Left forelimb (tissue), 1 donor: ENCODE measurements at regions not wholly inside any gene's neighbourhood (a gene's known extent, or its start where the extent isn't known, plus 50 kb on each side); places are given as distances from the start of the nearest gene placed in this dataset.

Source experiments
- DNase-seq: peaks from one replicate; pipeline ENCODE4 v3.0.0-alpha.2; 2018; ENCODE audit warnings: low spot score

DNA sequence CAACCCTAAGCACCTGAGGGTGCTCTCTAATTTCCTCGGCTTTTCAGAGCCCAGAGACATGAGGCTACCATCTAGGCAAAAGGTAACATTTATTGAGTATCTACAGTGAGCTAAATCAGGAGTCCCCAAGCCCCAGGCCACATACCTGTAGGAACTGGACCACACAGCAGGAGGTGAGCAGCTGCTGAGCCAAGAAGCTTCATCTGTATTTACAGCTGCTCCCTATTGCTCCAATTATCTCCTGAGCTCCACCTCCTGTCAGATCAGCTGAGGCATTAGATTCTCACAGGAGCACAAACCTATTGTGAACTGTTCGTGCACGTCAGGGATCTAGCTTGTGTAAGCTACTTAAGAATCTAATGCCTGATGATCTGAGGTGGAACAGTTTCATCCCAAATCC lies 70.2 kb downstream of the RND3 start:
- DNase-seq: no peak

DNA sequence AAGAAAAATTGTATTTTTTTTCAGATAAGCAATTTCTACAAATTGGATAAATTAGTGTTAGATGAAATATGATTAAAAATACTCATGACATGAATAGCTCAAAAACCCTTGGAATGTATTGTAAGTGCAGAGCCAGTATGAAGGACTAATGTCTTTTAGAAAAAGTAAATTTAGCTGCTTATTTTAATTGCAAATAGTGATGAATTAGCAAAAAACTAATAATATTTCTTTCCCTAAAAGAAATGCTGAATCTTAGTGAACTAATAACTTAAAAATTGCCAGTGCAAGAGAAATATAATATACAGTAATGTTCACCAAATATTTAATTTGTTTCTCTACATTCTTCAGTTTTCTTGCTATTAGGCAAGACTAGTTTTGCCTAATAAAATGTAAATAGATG lies 72.4 kb downstream of the RND3 start:
- DNase-seq: no peak

DNA sequence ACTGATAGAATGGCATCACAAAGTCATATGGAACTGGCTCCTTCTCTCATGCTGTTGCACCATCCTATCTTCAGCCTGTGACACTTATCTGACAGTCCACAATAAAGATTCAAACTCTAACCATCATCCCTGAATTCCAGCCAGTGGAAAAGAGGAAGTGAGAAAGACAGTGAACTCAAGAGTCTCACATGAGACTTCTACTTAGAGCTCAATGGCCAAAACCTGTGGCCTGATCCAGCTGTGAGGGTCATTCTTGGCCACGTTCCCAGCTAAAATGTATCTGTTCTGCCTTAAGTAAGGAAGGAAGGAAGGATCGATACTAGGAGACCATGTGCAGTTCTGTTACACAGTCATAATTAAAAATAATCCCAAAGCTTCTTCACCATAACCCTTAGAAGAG lies 73.6 kb downstream of the RND3 start:
- no peak for DNase-seq

DNA sequence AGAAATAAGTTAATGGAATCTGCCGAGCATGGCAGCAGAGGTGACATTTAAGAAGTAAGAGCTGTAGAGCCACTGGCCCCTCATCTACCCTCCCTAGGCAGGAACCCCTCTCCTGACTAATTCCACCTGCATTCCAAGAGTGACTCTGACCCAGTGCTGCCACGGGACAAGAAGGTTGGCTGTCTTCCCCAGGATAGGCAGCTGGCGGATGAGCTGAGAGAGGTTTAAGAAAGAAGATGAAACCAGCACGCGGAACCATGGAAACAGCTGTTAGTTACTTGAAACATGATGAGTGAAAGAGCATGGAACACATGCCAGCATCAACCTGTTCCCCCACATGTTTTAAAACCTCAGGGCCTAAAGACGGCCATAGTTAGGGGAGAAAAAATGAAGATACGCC lies 74.1 kb downstream of the RND3 start:
- no peak for DNase-seq

DNA sequence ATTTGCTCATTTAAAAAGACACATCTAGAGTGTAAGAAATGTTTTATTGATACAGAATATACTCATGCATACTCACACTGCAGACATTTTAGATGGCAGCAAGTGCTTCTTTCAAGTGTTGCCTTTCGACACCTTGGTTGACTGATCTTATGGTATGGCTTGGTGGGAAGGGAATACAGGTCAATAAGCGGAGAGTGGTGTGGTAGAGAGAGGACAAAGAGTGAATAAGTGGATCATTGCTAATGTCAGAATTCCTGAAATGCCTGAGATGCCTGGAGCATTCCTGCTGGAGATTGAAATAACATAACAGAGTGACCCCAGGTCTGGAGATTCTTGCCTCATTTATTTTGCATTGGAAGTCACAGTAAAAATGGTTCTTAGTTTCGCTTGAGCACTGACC lies 76.7 kb downstream of the RND3 start:
- no peak for DNase-seq

DNA sequence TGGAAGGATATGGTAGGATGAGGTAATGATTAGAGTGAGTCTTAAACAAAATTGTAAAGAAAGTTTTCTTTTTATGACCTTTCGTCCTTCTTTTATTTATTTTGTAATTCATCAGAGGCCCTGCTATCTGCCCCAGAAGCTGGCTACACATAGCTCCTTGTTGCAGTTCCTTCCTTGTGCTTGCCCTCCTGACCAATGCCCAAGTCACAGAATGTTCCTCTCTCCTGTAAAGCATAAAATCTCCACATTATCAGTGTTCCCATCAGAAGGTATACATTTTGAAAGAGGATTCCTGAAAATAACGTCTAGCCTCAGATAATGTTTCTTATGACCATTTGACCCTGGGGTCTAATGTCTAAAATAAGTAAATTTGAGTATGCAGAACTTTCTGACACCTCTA lies 78.3 kb downstream of the RND3 start:
- no peak for DNase-seq

DNA sequence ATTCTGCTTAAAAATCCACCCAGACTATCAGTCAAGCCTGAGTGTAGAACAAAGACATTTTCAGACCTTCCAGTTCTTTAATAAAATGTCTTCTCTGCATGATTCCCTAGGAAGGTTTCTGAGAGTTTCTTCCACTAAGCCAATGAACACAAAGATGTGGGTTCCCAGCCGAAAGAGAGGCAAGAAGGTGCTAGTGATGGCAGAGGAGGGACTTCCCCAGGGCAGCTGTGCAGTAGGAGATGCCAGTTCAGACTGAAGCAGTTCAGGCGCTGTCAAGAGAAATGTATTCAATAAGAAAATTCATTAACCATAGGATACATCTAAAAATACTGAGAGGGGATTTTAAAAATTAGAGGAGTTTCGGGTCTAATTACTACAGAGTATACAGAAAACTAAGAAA lies 83.3 kb downstream of the RND3 start:
- DNase-seq: no peak

DNA sequence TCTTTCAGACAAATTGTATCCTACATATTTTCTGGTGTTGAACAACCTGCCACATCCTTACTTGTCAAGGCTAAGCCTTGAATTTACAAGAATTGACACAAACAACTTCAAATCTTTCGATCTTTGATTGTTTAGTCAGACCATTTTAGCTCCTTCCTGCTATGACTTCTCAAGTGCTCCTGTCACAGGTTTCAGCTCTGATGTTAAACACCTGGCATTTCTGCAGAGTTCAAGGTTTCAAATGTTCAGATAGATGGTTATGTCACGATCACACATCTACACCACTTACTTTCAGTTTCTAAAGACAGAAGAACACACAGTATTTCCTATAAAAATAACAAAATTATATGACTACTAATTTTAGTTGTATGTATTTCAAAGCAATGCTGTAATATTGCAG lies 84.0 kb downstream of the RND3 start:
- no peak for DNase-seq

DNA sequence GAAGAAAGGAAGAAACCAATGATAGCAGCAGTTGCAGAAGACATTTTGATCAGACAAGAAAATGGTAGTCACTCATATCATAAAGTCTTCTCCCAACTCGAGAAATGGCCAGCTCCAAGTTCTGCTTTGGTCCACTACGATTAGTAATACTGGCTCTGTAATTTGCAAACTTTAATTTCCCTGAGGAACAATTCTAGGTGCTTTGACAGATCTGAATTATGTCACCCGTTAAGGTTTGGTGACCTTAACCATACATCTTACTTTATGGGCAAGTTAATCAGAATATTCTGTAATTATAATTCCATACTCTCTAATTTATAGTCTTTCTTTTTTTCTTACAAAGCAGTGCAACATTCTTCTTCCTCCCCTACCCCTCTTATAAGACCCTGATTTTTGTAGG lies 84.5 kb downstream of the RND3 start:
- no peak for DNase-seq

DNA sequence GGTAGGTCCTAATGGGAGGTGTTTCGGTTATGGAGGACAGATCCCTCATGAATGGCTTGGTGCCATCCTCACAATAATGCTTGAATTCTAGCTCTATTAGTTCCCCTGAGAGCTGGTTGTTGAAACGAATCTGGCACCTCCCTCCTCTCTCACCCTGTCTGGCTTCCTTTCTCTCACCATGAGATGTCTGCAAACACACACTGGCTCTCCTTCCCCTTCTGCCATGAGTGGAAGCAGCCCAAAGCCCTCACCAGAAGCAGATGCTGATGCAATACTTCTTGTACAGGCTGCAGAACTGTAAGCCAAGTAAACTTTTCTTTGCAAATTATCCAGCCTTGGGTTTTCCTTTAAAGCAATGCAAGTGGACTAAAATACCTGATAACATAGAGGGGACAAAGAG lies 86.6 kb downstream of the RND3 start:
- DNase-seq: no peak

DNA sequence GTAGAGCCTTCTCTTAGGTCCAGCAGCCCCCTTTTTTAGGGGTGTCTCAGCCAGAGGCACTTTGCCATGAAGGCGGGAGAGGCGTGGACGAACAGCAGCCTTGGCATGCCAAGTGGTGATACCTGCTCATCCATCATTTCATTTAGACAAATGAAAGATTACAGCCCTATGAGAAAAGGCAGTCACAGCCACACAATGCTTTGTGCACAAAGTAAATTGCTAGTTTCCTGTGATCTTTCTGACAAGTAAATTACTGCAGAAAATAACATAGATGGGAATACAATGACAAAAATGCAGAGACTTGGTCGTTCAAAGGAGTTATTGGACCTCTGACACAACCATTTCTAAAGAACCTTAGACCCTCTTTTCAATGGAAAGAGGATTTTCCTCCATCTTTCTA lies 94.9 kb downstream of the RND3 start:
- DNase-seq: no peak

DNA sequence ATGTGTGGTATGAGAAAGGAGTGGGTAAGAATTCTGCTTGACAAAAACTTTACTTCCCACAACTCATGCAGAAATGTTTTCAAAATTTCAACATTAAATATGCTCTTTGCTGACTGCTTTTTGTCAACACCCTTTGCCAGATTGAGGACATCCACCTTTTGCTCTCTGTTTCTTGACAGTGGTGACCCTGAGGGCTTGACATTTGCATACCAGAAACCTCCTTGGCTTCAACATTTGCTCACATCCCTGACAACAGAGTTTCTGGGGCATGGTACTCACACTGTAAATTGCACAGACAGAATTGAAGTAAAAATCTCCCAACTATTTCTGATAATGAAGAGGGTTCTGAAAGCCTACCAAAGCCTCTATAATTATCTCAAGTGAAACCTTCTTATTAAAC lies 95.7 kb downstream of the RND3 start:
- no peak for DNase-seq

DNA sequence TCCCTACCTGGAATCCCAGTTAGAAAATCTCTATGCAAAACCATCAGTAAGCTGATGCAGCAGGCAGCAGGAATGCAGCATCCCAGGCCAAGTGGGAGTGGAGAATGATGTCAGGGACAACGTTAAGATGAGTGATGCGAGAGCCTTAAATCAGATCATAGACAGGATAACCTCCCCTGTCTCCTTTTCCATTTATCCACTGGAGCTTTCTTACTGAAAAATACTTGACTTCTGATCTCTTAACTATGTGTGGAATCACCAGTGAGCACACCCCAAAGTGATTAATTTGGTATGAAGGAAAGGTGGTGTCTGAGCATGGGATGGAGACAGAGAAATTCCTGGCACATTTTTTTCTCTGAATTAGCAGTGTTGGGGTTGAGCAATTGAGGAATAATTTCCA lies 98.0 kb downstream of the RND3 start:
- DNase-seq: no peak

DNA sequence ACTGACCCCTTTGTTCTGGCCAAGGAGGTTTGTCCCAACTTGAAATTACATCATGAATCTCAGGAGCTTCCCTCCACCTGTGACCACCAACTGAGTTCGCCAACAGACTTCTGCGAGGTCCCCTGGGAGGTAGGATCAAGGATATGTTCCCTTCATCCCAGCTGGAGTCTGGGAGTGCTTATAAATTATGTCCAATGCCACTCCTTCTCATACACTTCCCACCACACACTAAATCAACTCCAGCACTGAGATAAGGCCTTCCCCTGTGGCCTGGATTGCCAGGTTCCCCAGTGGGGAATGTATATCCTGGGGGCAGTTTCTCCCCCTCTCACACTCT lies 99.2 kb downstream of the RND3 start:
- no peak for DNase-seq

DNA sequence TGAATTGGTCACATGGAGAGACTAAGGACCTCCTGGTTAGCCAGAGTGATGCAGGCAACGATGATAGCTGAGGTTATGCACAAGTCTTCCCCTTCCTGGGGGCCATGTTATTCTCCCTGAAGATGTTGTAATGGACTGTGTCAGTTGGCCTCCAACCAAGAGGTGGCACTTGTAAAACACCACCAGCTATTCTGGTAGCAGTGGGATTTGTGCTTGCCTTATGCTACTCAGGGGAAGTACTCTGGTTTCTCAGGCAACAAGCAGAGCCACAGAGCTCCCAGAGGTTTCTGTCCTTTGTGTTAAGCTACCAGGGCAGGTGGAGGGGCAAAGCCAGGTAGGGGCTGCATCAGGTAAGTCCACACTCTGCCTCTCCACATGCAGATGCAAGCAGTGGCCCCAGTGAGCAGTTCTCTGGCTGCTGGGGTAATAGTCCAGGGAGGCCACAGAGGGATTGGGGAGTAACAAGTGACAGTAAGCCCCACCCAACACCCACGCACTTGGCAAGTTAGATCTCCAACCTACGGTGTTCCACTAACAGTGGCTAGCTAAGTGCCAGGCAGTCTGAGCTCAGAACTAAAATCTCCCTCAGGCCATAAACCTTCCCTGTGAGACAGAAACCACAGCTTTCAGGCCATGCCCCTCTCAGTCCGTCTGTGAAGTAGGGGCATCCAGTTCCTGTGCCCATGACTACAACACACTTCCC lies 99.7 kb downstream of the RND3 start:
- no peak for DNase-seq

DNA sequence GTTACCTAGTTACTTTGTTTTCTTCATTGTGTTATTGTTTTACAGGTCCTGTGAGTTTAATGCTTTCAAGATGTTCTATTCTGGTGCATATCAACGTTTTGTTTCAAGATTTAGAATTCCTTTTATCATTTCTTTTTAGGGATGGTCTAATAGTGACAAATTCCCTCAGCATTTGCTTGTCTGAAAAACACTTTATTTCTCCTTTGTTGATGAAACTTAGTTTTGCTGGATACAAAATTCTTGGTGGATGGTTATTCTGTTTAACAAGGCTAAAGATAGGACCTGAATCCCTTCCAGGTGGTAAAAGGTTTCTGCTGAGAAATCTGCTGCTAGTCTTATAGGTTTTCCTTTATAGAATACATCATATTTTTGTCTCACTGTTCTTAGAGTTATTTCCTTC lies 102.3 kb downstream of the RND3 start:
- no peak for DNase-seq

DNA sequence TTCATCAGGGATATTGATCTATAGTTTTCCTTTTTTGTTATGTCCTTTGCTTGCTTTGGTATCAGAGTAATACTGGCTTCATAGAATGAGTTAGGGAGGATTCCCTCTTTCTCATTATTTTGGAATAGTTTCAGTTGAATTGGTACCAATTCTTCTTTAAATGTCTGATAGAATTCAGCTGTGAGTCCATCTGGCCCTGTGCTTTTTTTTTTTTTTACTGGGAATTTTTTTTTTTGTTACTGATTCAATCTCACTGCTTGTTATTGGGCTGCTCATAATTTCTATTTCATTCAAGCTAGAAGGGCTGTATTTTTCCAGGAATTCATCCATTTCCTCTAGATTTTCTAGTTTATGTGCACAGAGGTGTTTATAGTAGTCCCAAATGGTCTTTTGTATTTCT lies 103.9 kb downstream of the RND3 start:
- DNase-seq: no peak

DNA sequence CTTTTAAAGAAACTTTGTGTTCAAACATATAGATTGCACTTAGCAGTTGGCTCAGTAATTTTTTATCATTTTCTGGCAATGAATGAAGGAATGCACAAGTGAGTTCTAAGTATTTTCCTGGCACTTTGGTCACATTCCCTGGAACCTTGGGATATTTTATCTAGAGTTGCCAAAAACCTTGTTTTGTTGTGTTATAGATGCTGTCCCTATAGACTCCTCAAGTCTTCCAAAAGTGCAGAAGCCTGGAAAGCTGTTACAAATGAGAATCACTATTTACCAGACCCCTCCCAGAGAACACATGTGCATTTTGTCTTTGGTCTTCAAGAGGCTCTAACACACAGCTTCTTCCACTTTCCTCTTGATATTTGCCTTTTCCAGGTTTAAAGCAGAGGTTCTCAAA lies 108.3 kb downstream of the RND3 start:
- no peak for DNase-seq

DNA sequence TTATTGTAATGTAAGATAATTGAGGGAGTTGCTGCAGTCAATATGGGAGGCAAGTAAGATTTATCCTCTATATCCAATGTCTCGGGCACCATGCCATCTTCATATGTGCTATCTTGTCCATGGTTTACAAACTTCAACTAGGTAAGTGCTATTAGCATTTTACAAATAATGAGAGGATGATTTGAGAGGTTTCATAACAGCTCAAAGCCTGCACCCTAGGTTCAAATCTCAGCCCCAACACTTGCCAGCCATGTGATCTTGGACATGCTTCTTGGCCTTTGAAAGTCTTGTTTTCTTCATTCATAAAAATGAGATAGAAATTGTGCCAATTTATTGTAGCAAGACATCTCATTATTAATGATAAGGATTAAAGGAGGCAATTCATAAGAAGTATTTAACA lies 108.8 kb downstream of the RND3 start:
- DNase-seq: no peak

DNA sequence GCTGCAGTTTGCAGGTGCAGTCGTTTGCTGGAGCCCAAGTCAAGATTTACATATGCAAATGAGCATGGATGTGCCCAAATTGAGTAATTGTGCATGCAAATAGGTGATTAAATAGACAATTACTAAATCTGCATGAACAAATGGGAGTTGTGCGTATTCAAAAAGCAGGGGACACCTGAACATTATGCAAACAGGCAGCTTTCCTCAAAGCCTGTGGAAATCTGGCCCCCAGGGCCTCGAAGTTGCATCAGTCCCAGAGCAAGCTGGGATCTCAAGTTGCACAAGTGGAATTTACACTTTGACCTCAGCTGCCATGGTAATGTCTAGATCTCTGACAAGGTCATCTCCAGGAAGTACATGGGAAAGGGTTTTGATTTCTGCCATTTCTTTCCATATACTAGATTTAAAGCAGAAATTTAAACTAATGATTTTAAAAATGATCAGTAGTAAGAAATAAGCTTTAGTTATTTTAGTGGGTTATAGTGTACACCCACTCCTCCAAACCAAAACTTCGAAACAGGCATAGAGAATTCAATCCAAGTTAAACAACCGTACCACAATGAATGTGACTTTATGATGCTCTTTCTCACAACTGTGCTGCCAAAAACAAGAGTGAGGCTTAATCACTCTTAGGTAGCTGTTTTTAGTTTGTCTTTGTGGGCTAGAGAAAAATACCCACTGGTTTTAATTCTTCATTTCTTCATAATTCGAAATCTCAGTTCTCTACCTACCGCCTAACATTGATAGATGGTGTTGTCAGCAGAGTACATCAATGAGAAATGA lies 110.7 kb downstream of the RND3 start:
- DNase-seq: no peak

DNA sequence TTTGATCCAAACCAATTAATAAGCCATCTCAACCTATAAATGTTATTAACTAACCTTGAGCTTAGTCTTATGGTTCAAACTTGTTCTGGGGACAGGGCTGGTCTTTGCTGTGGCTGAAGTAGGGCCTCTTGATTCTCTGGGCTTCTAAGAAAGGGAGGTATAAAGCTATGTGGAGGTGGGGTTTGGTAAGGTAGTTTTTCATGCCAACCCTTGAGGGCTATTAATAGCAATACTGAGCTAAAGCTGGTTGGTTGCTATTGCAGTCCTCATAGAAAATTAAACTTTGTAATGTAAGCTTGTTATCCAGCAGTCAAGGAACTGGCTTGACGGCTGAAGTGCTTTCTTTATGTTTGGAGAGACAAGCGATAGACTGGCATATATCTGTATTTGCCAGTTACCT lies 112.1 kb downstream of the RND3 start:
- no peak for DNase-seq

DNA sequence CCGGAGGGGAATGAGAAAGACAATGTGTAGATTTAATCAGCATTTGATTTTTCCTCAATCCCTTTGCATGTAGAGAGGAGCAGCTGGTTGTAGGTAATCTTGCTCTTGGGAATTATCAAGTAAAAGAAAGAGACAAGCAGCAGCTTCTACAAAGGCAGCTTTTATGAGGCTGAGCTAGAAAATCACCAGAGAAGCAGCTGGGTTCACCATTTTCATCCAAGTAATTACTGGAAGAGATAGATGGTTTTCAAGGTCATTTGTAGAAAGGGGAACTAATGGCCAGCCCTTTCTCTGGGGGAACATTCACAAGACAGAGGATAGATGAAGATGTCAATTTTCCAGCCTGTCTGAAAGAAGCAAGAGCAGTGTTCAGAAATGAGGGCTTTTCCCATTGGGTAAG lies 113.0 kb downstream of the RND3 start:
- no peak for DNase-seq

DNA sequence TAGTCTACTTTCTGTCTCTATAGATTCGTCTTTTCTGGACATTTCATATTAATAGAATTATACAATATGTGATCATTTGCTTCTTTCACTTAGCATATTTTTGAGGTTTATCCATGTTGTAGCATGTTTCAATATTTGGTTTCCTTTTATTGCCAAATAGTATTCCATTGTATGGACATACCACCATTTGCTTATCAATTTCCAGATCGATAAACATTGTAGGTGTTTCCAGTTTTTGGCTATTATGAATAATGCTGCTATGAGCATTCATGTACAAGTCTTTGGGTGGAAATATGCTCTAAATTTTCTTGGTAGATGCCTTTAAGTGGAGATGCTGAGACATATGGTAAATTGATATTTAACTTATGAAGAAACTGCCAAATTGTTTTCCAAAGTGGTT lies 114.1 kb downstream of the RND3 start:
- DNase-seq: no peak
